HepG2 (cell line): ENCODE measurements at regions not wholly inside any gene's neighbourhood (a gene's known extent, or its start where the extent isn't known, plus 50 kb on each side); places are given as distances from the start of the nearest gene placed in this dataset.

Source experiments
- ATAC-seq: fragments of 200-7000 bp; cut with Tn5 transposase; 3 replicates; pipeline ENCODE4 v1.9.1; 2020; ENCODE audit warnings: mild to moderate bottlenecking, moderate library complexity
- BruUV-seq: library from RNA; stranded (reverse); fragments of 400-500 nt; replicated peaks from 2 replicates; lab custom pipeline; 2021; lab: Mats Ljungman, UMichigan
- CTCF ChIA-PET: fragments of 300-600 bp; formaldehyde crosslinking; extraction: SDS; loops from one replicate; lab custom pipeline; 2021; ENCODE audit warnings: low total read pairs, inconsistent platforms, low intra/inter-chr PET ratio; lab: Yijun Ruan, JAX
- POLR2A ChIA-PET: fragments of 350-600 bp; sonication (Branson Sonifier 250); formaldehyde crosslinking; loops from one replicate; lab custom pipeline; 2020; ENCODE audit warnings: antibody characterized with exemption, inconsistent platforms; lab: Yijun Ruan, JAX
- DNase-seq: peaks from one replicate; pipeline ENCODE4 v3.0.0-alpha.2; 2015; ENCODE audit warnings: low spot score
- FAIRE-seq: peaks from 3 replicates; lab custom pipeline; 2011; peaks lifted over from hg19 to GRCh38; lab: Jason Lieb, UNC
- H2AFZ ChIP-seq: one replicate; pipeline ENCODE4 v1.6.1; 2011; ENCODE audit warnings: low read length, inconsistent platforms
- H3K27ac ChIP-seq: fragments of 300-600 bp; 3 replicates; pipeline ENCODE4 v1.8.0; 2011; ENCODE audit warnings: mixed run types, mild to moderate bottlenecking, mixed read lengths, low read length, inconsistent platforms; ENCODE audit not compliant: insufficient read depth; ENCODE audit errors: extremely low read length
- H3K27me3 ChIP-seq, 2 experiments: fragments of 200-600 bp in 1 of 2; 2 replicates in 1 of 2; 3 replicates in 1 of 2; pipeline versions ENCODE4 v1.6.0 to v1.8.0; 2011; ENCODE audit warnings: low read length in 2 of 2, mild to moderate bottlenecking in 2 of 2, moderate library complexity in 2 of 2, inconsistent platforms in 1 of 2; ENCODE audit not compliant: insufficient read depth in 2 of 2, control insufficient read depth in 1 of 2
- H3K36me3 ChIP-seq, 2 experiments: fragments of 200-600 bp in 1 of 2; replicated peaks in 1 of 2; 2 replicates in 1 of 2; 3 replicates in 1 of 2; pipeline versions ENCODE4 v1.5.1 to v1.8.0; 2011; ENCODE audit warnings: low read length in 2 of 2, inconsistent platforms in 1 of 2; ENCODE audit not compliant: insufficient read depth in 2 of 2, control insufficient read depth in 1 of 2
- H3K4me1 ChIP-seq: 2 replicates; pipeline ENCODE4 v1.5.1; 2012; ENCODE audit warnings: low read length, inconsistent platforms; ENCODE audit not compliant: insufficient read depth
- H3K4me2 ChIP-seq: 2 replicates; pipeline ENCODE4 v1.6.0; 2011; ENCODE audit warnings: low read depth, low read length, inconsistent platforms
- H3K4me3 ChIP-seq, 3 experiments: fragments of 200-600 bp in 1 of 3; sonication (generic), shearing (Covaris generic) in 1 of 3; replicated peaks in 1 of 3; 2 replicates each; pipeline ENCODE4 v1.5.1; 2011 to 2016; ENCODE audit warnings: low read length in 3 of 3, inconsistent platforms in 2 of 3, low read depth in 2 of 3, mild to moderate bottlenecking in 2 of 3, control low read depth in 1 of 3, mixed read lengths in 1 of 3; ENCODE audit not compliant: insufficient read depth in 1 of 3
- H3K79me2 ChIP-seq: one replicate; pipeline ENCODE4 v1.6.1; 2011; ENCODE audit warnings: low read length, inconsistent platforms; ENCODE audit not compliant: insufficient read depth
- H3K9ac ChIP-seq: 2 replicates; pipeline ENCODE4 v1.6.0; 2011; ENCODE audit warnings: mild to moderate bottlenecking, low read depth, low read length, inconsistent platforms; ENCODE audit not compliant: insufficient read depth
- H3K9me3 ChIP-seq: 2 replicates; pipeline ENCODE4 v1.5.1; 2012; ENCODE audit warnings: mild to moderate bottlenecking, low read length
- H4K20me1 ChIP-seq: 2 replicates; pipeline ENCODE4 v1.6.0; 2011; ENCODE audit warnings: inconsistent platforms, mild to moderate bottlenecking, low read length, moderate library complexity; ENCODE audit not compliant: insufficient read depth
- CAMTA2 ChIP-seq: sonication (generic); formaldehyde crosslinking; IDR thresholded peaks from 2 replicates; pipeline ENCODE4 v1.4.0; 2020; ENCODE audit warnings: mild to moderate bottlenecking, missing genetic modification reagents, borderline replicate concordance
- EP300 ChIP-seq, 3 experiments: sonication (generic) in 1 of 3; formaldehyde crosslinking in 1 of 3; IDR thresholded peaks; 2 replicates each; pipeline versions ENCODE4 v1.5.1 to v1.6.1; 2011 to 2020; ENCODE audit warnings: low read depth in 2 of 3, low read length in 2 of 3, borderline replicate concordance in 1 of 3, improper control_type of control experiment in 1 of 3, mild to moderate bottlenecking in 1 of 3, missing genetic modification reagents in 1 of 3, moderate library complexity in 1 of 3
- NR3C1 ChIP-seq: sonication (generic); formaldehyde crosslinking; IDR thresholded peaks from 2 replicates; pipeline ENCODE4 v1.4.0; 2020; ENCODE audit warnings: missing genetic modification reagents
- RFXAP ChIP-seq: sonication (generic); formaldehyde crosslinking; IDR thresholded peaks from 2 replicates; pipeline ENCODE4 v1.4.0; 2020; ENCODE audit warnings: missing genetic modification reagents, borderline replicate concordance
- SCMH1 ChIP-seq: sonication (generic); formaldehyde crosslinking; IDR thresholded peaks from 2 replicates; pipeline ENCODE4 v1.9.0; 2021; ENCODE audit warnings: missing genetic modification reagents, mild to moderate bottlenecking, borderline replicate concordance
- SETDB1 ChIP-seq: sonication (generic); formaldehyde crosslinking; IDR thresholded peaks from 2 replicates; pipeline ENCODE4 v1.5.1; 2020; ENCODE audit warnings: missing genetic modification reagents, mild to moderate bottlenecking, borderline replicate concordance
- SMARCC2 ChIP-seq: fragments of 450-650 bp; IDR thresholded peaks from 2 replicates; pipeline ENCODE4 v1.6.1; 2017; ENCODE audit warnings: antibody characterized with exemption, mild to moderate bottlenecking
- SP4 ChIP-seq: sonication (generic); formaldehyde crosslinking; IDR thresholded peaks from 2 replicates; pipeline ENCODE4 v1.8.1; 2023; ENCODE audit warnings: mild to moderate bottlenecking, missing genetic modification reagents
- SRF ChIP-seq: IDR thresholded peaks from 2 replicates; pipeline ENCODE4 v1.6.1; 2011; ENCODE audit warnings: mild to moderate bottlenecking, low read depth, low read length, moderate library complexity
- TBP ChIP-seq: sonication (generic); formaldehyde crosslinking; IDR thresholded peaks from 2 replicates; pipeline ENCODE4 v1.5.0; 2020; ENCODE audit warnings: missing genetic modification reagents
- THAP11 ChIP-seq: IDR thresholded peaks from 2 replicates; pipeline ENCODE4 v1.6.1; 2016; ENCODE audit warnings: missing biosample characterization, missing genetic modification reagents
- TOPORS ChIP-seq: sonication (generic); formaldehyde crosslinking; IDR thresholded peaks from 2 replicates; pipeline ENCODE4 v1.8.0; 2023; ENCODE audit warnings: mild to moderate bottlenecking, missing genetic modification reagents
- ZBTB40 ChIP-seq, 2 experiments: fragments of 450-650 bp in 1 of 2; sonication (generic) in 1 of 2; formaldehyde crosslinking in 1 of 2; IDR thresholded peaks; 2 replicates each; pipeline versions ENCODE4 v1.6.1 to v1.8.0; 2016 to 2022; ENCODE audit warnings: antibody characterized with exemption in 1 of 2, mild to moderate bottlenecking in 1 of 2, missing genetic modification reagents in 1 of 2
- ZMYM4 ChIP-seq: sonication (generic); formaldehyde crosslinking; IDR thresholded peaks from 2 replicates; pipeline ENCODE4 v1.8.1; 2023; ENCODE audit warnings: mild to moderate bottlenecking, missing genetic modification reagents
- ZNF180 ChIP-seq: sonication (generic); formaldehyde crosslinking; IDR thresholded peaks from 2 replicates; pipeline ENCODE4 v1.4.0; 2020; ENCODE audit warnings: low read depth, missing genetic modification reagents, borderline replicate concordance
- ZNF432 ChIP-seq: sonication (generic); formaldehyde crosslinking; IDR thresholded peaks from 2 replicates; pipeline ENCODE4 v1.5.0; 2020; ENCODE audit warnings: missing genetic modification reagents, mild to moderate bottlenecking, borderline replicate concordance
- WGBS: methylation state at CpG from one replicate; pipeline ENCODE4 v1.1.6; 2017; ENCODE audit warnings: low lambda C conversion rate; 5-methylcytosine and 5-hydroxymethylcytosine counted together
- in situ Hi-C: cut with HindIII; loops from 2 replicates; pipeline ENCODE4 v1.10.0; 2017; ENCODE audit warnings: low pct_unique_long_range_greater_than_20kb; ENCODE audit not compliant: extremely low pct_ligation_motif_present
- intact Hi-C: fragments of 100-400 bp; cut with micrococcal nuclease; formaldehyde crosslinking; loops from one replicate; pipeline ENCODE4 v1.10.0; 2022; ENCODE audit not compliant: unreplicated experiment

- TF ChIP-seq NR3C1 (CRISPR knock-in tag): no peak
- no peak for TF ChIP-seq EP300 (IDR thresholded peaks at IDR 0.05; ENCODE audit: low read depth in 2 of 2, low read length in 2 of 2)
- no peak for TF ChIP-seq EP300 (CRISPR knock-in tag; IDR thresholded peaks at IDR 0.05; ENCODE audit: borderline replicate concordance)
- no peak for TF ChIP-seq SP4 (CRISPR knock-in tag)
Measured at GRCh38 chr4:106691749-106692148, 323.2 kb upstream of the GIMD1 start (continued).

GRCh38 chr4:106690487-106690886 lies 321.9 kb upstream of the GIMD1 start:
- Histone ChIP-seq H4K20me1 (no peaks in the 10 kb centered on the region), H3K27me3 (no peaks in the 10 kb centered on the region), H3K27ac (no peak overlapping the region), H3K36me3 (no peaks in the 10 kb centered on the region), H3K79me2 (no peaks in the 10 kb centered on the region), H3K4me3 (no peak overlapping the region), H3K9ac (no peak overlapping the region), H3K4me2 (no peak overlapping the region), H2AFZ (no peak overlapping the region), H3K4me1 (no peaks in the 10 kb centered on the region), H3K9me3 (no peaks in the 10 kb centered on the region)
- no TSS peak for BruUV-seq
- ATAC-seq: no peak
- ChIA-PET POLR2A (no interaction called here), CTCF (no interaction called here)
- in situ Hi-C loops (no loop called here), intact Hi-C loops (no loop called here)
- FAIRE-seq: no peak
- 2% methylated on average over 4 of the region's 4 CpGs for WGBS
- no peak for DNase-seq
- TF ChIP-seq SCMH1 (CRISPR knock-in tag) (no peak), TOPORS (no peak), ZNF432 (CRISPR knock-in tag) (no peak), THAP11 (CRISPR knock-in tag) (no peak), TBP (CRISPR knock-in tag) (no peak), ZNF180 (CRISPR knock-in tag) (no peak), SRF (no peak), ZBTB40 (IDR thresholded peaks at IDR 0.05) (no peak), ZBTB40 (CRISPR knock-in tag; IDR thresholded peaks at IDR 0.05) (no peak), CAMTA2 (CRISPR knock-in tag) (no peak), RFXAP (CRISPR knock-in tag) (no peak), SETDB1 (CRISPR knock-in tag) (no peak), SMARCC2 (no peak), ZMYM4 (CRISPR knock-in tag) (no peak)
